H1 (cell line): ENCODE measurements at regions not wholly inside any gene's neighbourhood (a gene's known extent, or its start where the extent isn't known, plus 50 kb on each side); places are given as distances from the start of the nearest gene placed in this dataset.
A peak's percentile ranks its signal among the peaks of the same experiment; 100 is the strongest.

Experiments used
- CTCF ChIA-PET: fragments of 300-600 bp; sonication (Branson Sonifier 250); formaldehyde crosslinking; loops from one replicate; lab custom pipeline; 2021; ENCODE audit not compliant: partially characterized antibody; lab: Charles Lee
- POLR2A ChIA-PET: fragments of 300-600 bp; sonication (Branson Sonifier 250); formaldehyde crosslinking; loops from one replicate; lab custom pipeline; 2021; ENCODE audit warnings: inconsistent platforms; ENCODE audit not compliant: partially characterized antibody; lab: Charles Lee
- DNase-seq, 2 experiments: peaks; one replicate each; pipeline versions ENCODE4 v3.0.0 to v3.0.0-alpha.2; 2010 to 2022; ENCODE audit warnings: low spot score in 2 of 2, low read depth in 1 of 2, mixed read lengths in 1 of 2
- FAIRE-seq: peaks from 2 replicates; lab custom pipeline; 2011; peaks lifted over from hg19 to GRCh38; lab: Jason Lieb, UNC
- H2AFZ ChIP-seq: 2 replicates; pipeline ENCODE4 v1.8.1; 2012; ENCODE audit warnings: low read length, inconsistent platforms
- H2AK5ac ChIP-seq: 2 replicates; pipeline ENCODE4 v1.6.1; 2013; ENCODE audit warnings: low read depth, low read length
- H2BK120ac ChIP-seq: replicated peaks from 2 replicates; pipeline ENCODE3; 2013; ENCODE audit warnings: low read depth, low read length, inconsistent platforms
- H2BK12ac ChIP-seq: 2 replicates; pipeline ENCODE4 v1.6.1; 2013; ENCODE audit warnings: low read depth, low read length
- H2BK15ac ChIP-seq: 2 replicates; pipeline ENCODE4 v1.6.1; 2013; ENCODE audit warnings: low read length
- H2BK20ac ChIP-seq: 2 replicates; pipeline ENCODE4 v1.6.1; 2013; ENCODE audit warnings: low read length
- H2BK5ac ChIP-seq: 2 replicates; pipeline ENCODE4 v1.6.1; 2013; ENCODE audit warnings: low read depth, low read length
- H3K14ac ChIP-seq: 2 replicates; pipeline ENCODE4 v1.6.1; 2013; ENCODE audit warnings: inconsistent platforms; ENCODE audit not compliant: insufficient read length
- H3K18ac ChIP-seq: 2 replicates; pipeline ENCODE4 v1.6.1; 2013; ENCODE audit warnings: low read length; ENCODE audit errors: extremely low read depth
- H3K23ac ChIP-seq: 2 replicates; pipeline ENCODE4 v1.6.1; 2013; ENCODE audit warnings: inconsistent platforms; ENCODE audit not compliant: insufficient read length
- H3K23me2 ChIP-seq: 2 replicates; pipeline ENCODE4 v1.6.1; 2013; ENCODE audit warnings: low read depth, low read length
- H3K27ac ChIP-seq: 2 replicates; pipeline ENCODE4 v1.6.1; 2011; ENCODE audit warnings: low read depth, low read length, inconsistent platforms
- H3K27me3 ChIP-seq, 4 experiments: replicated peaks in 1 of 4; 1 replicate in 1 of 4; 2 replicates in 3 of 4; pipeline versions ENCODE4 v1.6.1 to v1.8.1; 2011 to 2013; ENCODE audit warnings: low read length in 3 of 4, mild to moderate bottlenecking in 3 of 4, inconsistent platforms in 2 of 4, mixed read lengths in 2 of 4, moderate library complexity in 1 of 4; ENCODE audit not compliant: control insufficient read depth in 3 of 4, insufficient read depth in 3 of 4; ENCODE audit errors: extremely low read depth in 1 of 4
- H3K36me3 ChIP-seq, 4 experiments: 2 replicates each; pipeline versions ENCODE4 v1.6.1 to v1.8.1; 2011 to 2013; ENCODE audit warnings: mild to moderate bottlenecking in 4 of 4, low read length in 3 of 4, moderate library complexity in 2 of 4, control low read depth in 1 of 4, inconsistent platforms in 1 of 4; ENCODE audit not compliant: insufficient read depth in 4 of 4, control insufficient read depth in 2 of 4
- H3K4ac ChIP-seq: replicated peaks from 2 replicates; pipeline ENCODE3; 2013; ENCODE audit warnings: low read length, low read depth, mixed read lengths, inconsistent platforms; ENCODE audit not compliant: insufficient read length
- H3K4me1 ChIP-seq, 4 experiments: replicated peaks in 1 of 4; 1 replicate in 1 of 4; 2 replicates in 3 of 4; pipeline versions ENCODE4 v1.6.1 to v1.8.1; 2011 to 2013; ENCODE audit warnings: low read length in 3 of 4, inconsistent platforms in 2 of 4, mixed read lengths in 1 of 4; ENCODE audit not compliant: insufficient read depth in 4 of 4, control insufficient read depth in 3 of 4
- H3K4me2 ChIP-seq, 2 experiments: 2 replicates each; pipeline versions ENCODE4 v1.6.1 to v1.8.1; 2011 to 2013; ENCODE audit warnings: low read depth in 2 of 2, low read length in 2 of 2, control low read depth in 1 of 2, inconsistent platforms in 1 of 2, mild to moderate bottlenecking in 1 of 2; ENCODE audit not compliant: insufficient read depth in 1 of 2
- H3K4me3 ChIP-seq, 4 experiments: fragments of 200-600, 300-600 bp in 1 of 4; sonication (generic), shearing (Covaris generic), sonication (Bioruptor Twin) in 1 of 4; 2 replicates each; pipeline versions ENCODE4 v1.5.1 to v1.8.1; 2011 to 2016; ENCODE audit warnings: low read length in 4 of 4, low read depth in 3 of 4, control low read depth in 2 of 4, inconsistent platforms in 2 of 4, mild to moderate bottlenecking in 2 of 4, mixed read lengths in 1 of 4, moderate library complexity in 1 of 4; ENCODE audit not compliant: insufficient read depth in 2 of 4; ENCODE audit errors: extremely low read depth in 1 of 4
- H3K56ac ChIP-seq: replicated peaks from 2 replicates; pipeline ENCODE3; 2013; ENCODE audit warnings: low read depth, mild to moderate bottlenecking, mixed read lengths, low read length, inconsistent platforms; ENCODE audit not compliant: insufficient read length
- H3K79me1 ChIP-seq: 2 replicates; pipeline ENCODE4 v1.6.1; 2013; ENCODE audit warnings: low read depth, low read length, control low read depth
- H3K79me2 ChIP-seq, 2 experiments: 2 replicates each; pipeline versions ENCODE4 v1.6.1 to v1.8.1; 2012 to 2013; ENCODE audit warnings: low read length in 2 of 2, mild to moderate bottlenecking in 2 of 2, inconsistent platforms in 1 of 2; ENCODE audit not compliant: insufficient read depth in 2 of 2, control insufficient read depth in 1 of 2
- H3K9ac ChIP-seq, 4 experiments: replicated peaks in 1 of 4; 1 replicate in 1 of 4; 2 replicates in 3 of 4; pipeline versions ENCODE4 v1.6.1 to v1.8.1; 2011 to 2013; ENCODE audit warnings: low read depth in 3 of 4, low read length in 3 of 4, control low read depth in 2 of 4, mild to moderate bottlenecking in 2 of 4, moderate library complexity in 2 of 4, inconsistent platforms in 1 of 4; ENCODE audit errors: extremely low read depth in 1 of 4
- H3K9me3 ChIP-seq, 2 experiments: 2 replicates each; pipeline versions ENCODE4 v1.6.1 to v1.8.1; 2012 to 2013; ENCODE audit warnings: mild to moderate bottlenecking in 2 of 2, moderate library complexity in 2 of 2, control low read depth in 1 of 2, inconsistent platforms in 1 of 2, low read depth in 1 of 2, low read length in 1 of 2, mixed read lengths in 1 of 2; ENCODE audit not compliant: insufficient read depth in 2 of 2
- H4K20me1 ChIP-seq, 2 experiments: replicated peaks in 1 of 2; 2 replicates each; pipeline versions ENCODE3 to v1.8.1; 2011 to 2013; ENCODE audit warnings: inconsistent platforms in 2 of 2, low read length in 2 of 2, mild to moderate bottlenecking in 1 of 2; ENCODE audit not compliant: insufficient read depth in 2 of 2, control insufficient read depth in 1 of 2
- H4K5ac ChIP-seq: 2 replicates; pipeline ENCODE4 v1.6.1; 2013; ENCODE audit warnings: low read length, low read depth, mixed read lengths, inconsistent platforms; ENCODE audit not compliant: insufficient read length
- H4K8ac ChIP-seq: 2 replicates; pipeline ENCODE4 v1.8.0; 2013; ENCODE audit warnings: mild to moderate bottlenecking, moderate library complexity, low read length, inconsistent platforms; ENCODE audit not compliant: insufficient read depth; ENCODE audit errors: extremely low read depth
- H4K91ac ChIP-seq: replicated peaks from 2 replicates; pipeline ENCODE3; 2013; ENCODE audit warnings: low read length, mixed read lengths, inconsistent platforms; ENCODE audit not compliant: insufficient read length
- ATF2 ChIP-seq: IDR thresholded peaks from 2 replicates; pipeline ENCODE4 v1.6.1; 2012; ENCODE audit warnings: low read length, inconsistent platforms
- CREB1 ChIP-seq: IDR thresholded peaks from 2 replicates; pipeline ENCODE4 v1.6.1; 2012; ENCODE audit warnings: inconsistent platforms
- JUND ChIP-seq: IDR thresholded peaks from 2 replicates; pipeline ENCODE4 v1.6.1; 2011; ENCODE audit warnings: mild to moderate bottlenecking, improper control_type of control experiment, low read length
- NRF1 ChIP-seq: IDR thresholded peaks from 2 replicates; pipeline ENCODE4 v1.6.1; 2011; ENCODE audit warnings: mild to moderate bottlenecking, low read depth, low read length, improper control_type of control experiment
- WGBS, 2 experiments: shearing (Covaris generic) in 1 of 2; methylation state at CpG; one replicate each; pipeline versions ENCODE4 v1.1.6 to v1.1.7; 2013 to 2015; ENCODE audit warnings: low lambda C conversion rate in 2 of 2, mixed read lengths in 2 of 2, inconsistent platforms in 1 of 2, low coverage in 1 of 2, missing lambda C conversion rate in 1 of 2; ENCODE audit not compliant: insufficient replicate concordance in 2 of 2, insufficient coverage in 1 of 2, insufficient read length in 1 of 2; ENCODE audit errors: extremely low coverage in 1 of 2, missing lambda C conversion rate in 1 of 2; 5-methylcytosine and 5-hydroxymethylcytosine counted together

GRCh38 chr12:95607642-95608041, 56.4 kb upstream of the USP44 start:
- TF ChIP-seq CREB1 (no peak), JUND (no peak), NRF1 (no peak), ATF2 (no peak)
- H2BK120ac ChIP-seq, result no peak overlapping the region
- no peak overlapping the region for H2BK5ac ChIP-seq
- H3K56ac ChIP-seq, result no peak overlapping the region
- no peaks in the 10 kb centered on the region for H4K20me1 ChIP-seq
- ChIA-PET POLR2A (interaction anchor here (0.6 to 1.0 kb wide), 2 partner anchors 10 to 14 kb away, joined by 3 read pairs; no protein-coding TSS in a partner anchor), CTCF (interaction anchor here (0.6 to 1.6 kb wide), 6 partner anchors 9 to 54 kb away, joined by 3 to 7 read pairs (median 4); no protein-coding TSS in a partner anchor)
- H2BK20ac ChIP-seq, result no peak overlapping the region
- peak overlapping the region; percentile 16 to 36; a peak in 2 of 4 replicates for H3K4me2 ChIP-seq
- no peak overlapping the region for H3K9ac ChIP-seq
- no peak overlapping the region for H2AFZ ChIP-seq
- H4K5ac ChIP-seq, result no peak overlapping the region
- H3K36me3 ChIP-seq, result no peaks in the 10 kb centered on the region
- no peak overlapping the region for H3K27ac ChIP-seq
- DNase-seq, result no peak
- WGBS, 2 experiments, result 62% methylated on average over 4 of the region's 4 CpGs; no CpG with 5 or more reads in 1 of the 2 experiments
- H3K27me3 ChIP-seq, result no peaks in the 10 kb centered on the region
- H2BK15ac ChIP-seq, result no peak overlapping the region
- H3K23ac ChIP-seq, result no peak overlapping the region
- no peak overlapping the region for H4K91ac ChIP-seq
- no peak overlapping the region for H3K4ac ChIP-seq
- no peak overlapping the region for H3K4me3 ChIP-seq
- no peaks in the 10 kb centered on the region for H3K23me2 ChIP-seq
- no peak overlapping the region for H2BK12ac ChIP-seq
- no peak overlapping the region for H2AK5ac ChIP-seq
- H3K4me1 ChIP-seq, result peaks cover 1 to 13% (median 8%) of the 10 kb centered on the region in 4 experiments
- no peak for FAIRE-seq
- no peaks in the 10 kb centered on the region for H3K79me1 ChIP-seq
- H4K8ac ChIP-seq, result no peak overlapping the region
- H3K14ac ChIP-seq, result no peak overlapping the region
- no peaks in the 10 kb centered on the region for H3K79me2 ChIP-seq
- H3K9me3 ChIP-seq, result no peaks in the 10 kb centered on the region
- no peak overlapping the region for H3K18ac ChIP-seq
